ENCODE measurements at regions not wholly inside any gene's neighbourhood (a gene's known extent, or its start where the extent isn't known, plus 50 kb on each side); places are given as distances from the start of the nearest gene placed in this dataset.

DNA sequence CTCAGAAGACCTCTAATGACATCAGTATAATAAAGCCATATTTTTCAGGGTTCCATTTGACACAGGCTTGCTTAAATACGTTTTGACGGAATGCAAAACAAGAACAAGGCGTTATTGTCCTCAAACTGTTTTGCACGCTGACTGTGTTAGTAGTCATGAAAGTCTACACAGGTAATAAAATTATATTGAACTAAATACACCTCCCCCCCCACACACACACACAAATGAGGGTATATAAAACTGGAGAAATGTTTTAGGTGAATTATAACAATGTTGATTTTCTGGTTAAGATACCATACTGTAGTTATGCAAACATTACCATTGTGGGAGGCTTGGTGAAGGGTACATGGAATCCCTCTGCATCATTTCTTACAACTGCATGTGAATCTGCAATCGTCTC lies 257.1 kb upstream of the ARRDC4 start:
- TF ChIP-seq YY1 (IDR thresholded peaks at IDR 0.05; ENCODE audit: insufficient read depth, insufficient read length) (no peak), ZNF274 (IDR thresholded peaks at IDR 0.05; ENCODE audit: low read depth, low read length) (no peak), SUZ12 (IDR thresholded peaks at IDR 0.05; ENCODE audit: extremely low read depth, insufficient read depth, insufficient read length) (no peak)
